IMR-90 (cell line): ENCODE measurements at regions not wholly inside any gene's neighbourhood (a gene's known extent, or its start where the extent isn't known, plus 50 kb on each side); places are given as distances from the start of the nearest gene placed in this dataset.

Experiments used
- BHLHE40 ChIP-seq: fragments of 150-350 bp; IDR thresholded peaks from 2 replicates; pipeline ENCODE4 v1.6.1; 2016; ENCODE audit warnings: mild to moderate bottlenecking, low read depth, low read length
- CTCF ChIP-seq: conservative IDR thresholded peaks from 2 replicates; pipeline ENCODE4 v1.5.1; 2012; ENCODE audit warnings: mild to moderate bottlenecking, low read depth, low read length, improper control_type of control experiment
- MAZ ChIP-seq: IDR thresholded peaks from 2 replicates; pipeline ENCODE4 v1.6.1; 2012; ENCODE audit warnings: low read depth, mild to moderate bottlenecking, low read length, improper control_type of control experiment, moderate library complexity, borderline replicate concordance
- MXI1 ChIP-seq: IDR thresholded peaks from 2 replicates; pipeline ENCODE4 v1.6.1; 2012; ENCODE audit warnings: low read depth, mild to moderate bottlenecking, low read length, moderate library complexity, borderline replicate concordance
- POLR2A ChIP-seq: IDR thresholded peaks from 2 replicates; pipeline ENCODE4 v1.6.1; 2012; ENCODE audit warnings: mild to moderate bottlenecking, low read depth, low read length
- RCOR1 ChIP-seq: IDR thresholded peaks from 2 replicates; pipeline ENCODE4 v1.6.1; 2012; ENCODE audit warnings: mild to moderate bottlenecking, low read length, improper control_type of control experiment; ENCODE audit not compliant: insufficient replicate concordance
- RFX5 ChIP-seq: IDR thresholded peaks from 2 replicates; pipeline ENCODE4 v1.8.0; 2012; ENCODE audit warnings: low read depth, mild to moderate bottlenecking, low read length, moderate library complexity
- SMC3 ChIP-seq: fragments of 150-350 bp; IDR thresholded peaks from 2 replicates; pipeline ENCODE4 v1.6.1; 2016; ENCODE audit warnings: low read depth, mild to moderate bottlenecking, antibody characterized with exemption, low read length, moderate library complexity
- USF2 ChIP-seq: fragments of 150-350 bp; IDR thresholded peaks from 2 replicates; pipeline ENCODE4 v1.6.1; 2017; ENCODE audit warnings: mild to moderate bottlenecking, antibody characterized with exemption, low read length, low read depth

- no peak for TF ChIP-seq SMC3
- TF ChIP-seq BHLHE40 = no peak
- TF ChIP-seq CTCF = no peak
- TF ChIP-seq MXI1 = no peak
- TF ChIP-seq POLR2A = no peak
- no peak for TF ChIP-seq MAZ
- no peak for TF ChIP-seq RCOR1
- no peak for TF ChIP-seq USF2
- no peak for TF ChIP-seq RFX5
Measured at GRCh38 chr7:94813917-94814316, 93.5 kb upstream of the PPP1R9A start.
